Stimulated activated CD4-positive, alpha-beta T cell treated with anti-CD3 and anti-CD28 coated beads, TNF-alpha, amount 100 ng/mL, for 1 hour (primary cell): ENCODE measurements at regions not wholly inside any gene's neighbourhood (a gene's known extent, or its start where the extent isn't known, plus 50 kb on each side); places are given as distances from the start of the nearest gene placed in this dataset.
"Not testable (repeated sequence)": the region's sequence is repeated elsewhere in the genome, so short reads cannot be mapped to it uniquely, and the experiment has no call there.

Experiments used
- DNase-seq, 3 donors: peaks; one replicate each; pipeline ENCODE4 v3.0.0-alpha.2; 2020; ENCODE audit warnings: low read depth in 3 of 3, low spot score in 1 of 3

DNA sequence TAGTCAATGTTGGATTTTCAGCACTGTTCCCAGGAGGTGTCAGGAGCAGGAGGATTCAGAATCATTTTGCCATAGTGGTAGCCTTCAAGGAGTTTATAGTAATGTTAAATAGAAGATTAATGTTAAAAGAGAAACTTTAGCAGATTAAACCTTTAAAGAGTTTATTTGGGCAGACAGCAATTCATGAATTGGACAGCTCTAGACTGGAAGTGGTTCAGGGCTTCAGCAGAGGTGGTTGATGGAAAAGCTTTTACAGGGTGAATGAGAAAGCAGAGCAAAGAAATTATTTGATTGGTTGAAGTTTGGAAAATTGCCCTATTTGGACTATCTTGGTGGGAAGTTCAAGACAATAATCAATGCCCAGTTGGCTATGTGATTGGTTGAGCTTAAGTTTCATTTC lies 416.6 kb upstream of the TBL1XR1 start:
- DNase-seq: no peak

DNA sequence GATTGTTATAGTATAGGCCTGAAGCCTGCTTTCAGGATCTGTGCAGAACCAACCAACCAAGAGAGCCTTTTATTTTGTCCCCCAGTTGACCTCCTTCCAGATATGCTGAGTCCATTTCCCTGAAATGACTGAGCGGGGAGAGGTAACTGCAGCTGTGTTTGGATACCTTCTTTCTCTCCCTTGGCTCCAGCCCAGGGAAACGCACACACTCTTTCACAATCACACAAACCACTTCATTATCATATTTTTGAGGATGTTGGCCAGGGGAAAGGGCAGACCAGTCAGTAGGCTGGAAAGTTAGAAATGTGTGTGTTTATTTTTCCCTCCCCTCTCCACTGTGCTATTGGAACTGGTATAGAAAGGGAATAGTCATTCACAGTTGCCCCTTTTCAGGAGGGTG lies 417.7 kb upstream of the TBL1XR1 start:
- no peak for DNase-seq

DNA sequence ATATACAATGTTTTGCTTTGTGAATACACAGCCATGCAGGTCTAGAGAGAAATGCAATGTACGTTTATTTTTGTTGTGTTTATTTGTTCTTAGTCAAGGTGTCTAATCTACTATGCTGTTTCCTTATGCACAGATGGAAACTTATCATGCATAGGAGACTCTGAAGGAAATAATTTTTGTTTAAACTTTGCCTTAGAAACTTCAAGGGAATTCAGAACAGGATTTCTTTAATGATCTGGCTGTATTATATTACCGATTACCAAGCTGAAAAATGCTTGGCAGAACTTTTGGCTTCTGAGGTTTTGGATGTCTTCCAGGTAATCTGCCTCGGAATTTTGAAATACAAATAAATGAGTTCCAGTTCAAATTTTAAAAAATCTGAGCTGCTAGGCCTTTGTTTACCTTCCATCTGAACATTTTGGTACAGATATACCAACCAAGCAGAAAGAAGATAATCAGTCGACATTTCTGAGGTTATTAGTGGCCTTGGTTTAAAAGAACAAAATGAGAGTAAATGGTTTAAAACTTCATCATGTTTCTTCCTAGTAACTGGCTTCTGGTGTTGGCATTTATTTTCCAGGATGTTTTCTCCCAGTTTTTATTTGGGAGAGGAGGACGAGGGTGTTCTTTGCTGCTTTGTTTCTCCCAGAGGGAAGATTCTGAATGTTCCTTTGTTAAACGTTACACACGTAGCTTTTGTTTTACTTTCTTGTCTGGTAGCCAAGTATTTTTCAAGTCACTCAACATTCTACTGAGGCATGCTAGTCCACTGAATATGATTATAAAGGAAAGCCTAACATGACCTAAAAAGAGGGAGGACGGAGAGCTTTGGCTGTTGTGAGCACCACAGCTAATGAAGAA lies 421.8 kb upstream of the TBL1XR1 start:
- DNase-seq: no peak

DNA sequence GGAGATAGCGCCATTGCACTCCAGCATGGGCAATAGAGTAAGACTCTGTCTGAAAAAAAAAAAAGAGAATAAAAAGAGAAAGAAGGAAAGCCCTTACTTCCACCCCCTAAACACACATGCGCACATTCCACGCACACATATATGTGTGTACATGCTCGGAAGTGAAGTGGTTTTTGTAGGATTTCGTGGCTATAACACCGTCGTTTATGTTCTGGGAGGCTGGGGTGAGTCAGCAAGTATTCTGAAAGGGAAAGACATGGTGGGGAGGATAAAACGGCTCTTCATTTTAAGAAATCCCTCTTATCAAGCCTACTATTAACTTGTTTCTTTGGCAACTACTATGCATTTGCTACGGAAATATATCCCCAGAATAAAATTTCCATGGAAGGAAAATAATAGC lies 422.8 kb upstream of the TBL1XR1 start:
- no peak for DNase-seq

DNA sequence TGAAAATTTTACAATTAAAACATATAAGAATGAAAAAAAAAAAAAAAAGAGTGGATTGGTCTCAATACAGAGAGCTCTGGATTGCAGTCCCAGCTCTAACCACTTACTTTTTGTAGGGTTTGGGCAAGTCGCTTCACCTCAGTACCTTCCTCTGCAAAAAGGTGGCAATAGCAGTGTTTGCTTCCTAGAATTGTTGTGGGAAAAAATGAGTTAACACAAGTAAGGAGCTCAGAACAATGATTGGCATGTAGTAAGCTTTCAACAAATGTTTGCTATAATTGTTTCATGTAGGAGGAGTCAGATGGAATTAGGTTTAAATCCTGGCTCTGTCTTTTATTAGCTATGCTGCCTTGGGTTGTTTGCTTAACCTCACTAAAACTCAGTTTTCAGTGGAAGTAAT lies 425.2 kb upstream of the TBL1XR1 start:
- DNase-seq: no peak

DNA sequence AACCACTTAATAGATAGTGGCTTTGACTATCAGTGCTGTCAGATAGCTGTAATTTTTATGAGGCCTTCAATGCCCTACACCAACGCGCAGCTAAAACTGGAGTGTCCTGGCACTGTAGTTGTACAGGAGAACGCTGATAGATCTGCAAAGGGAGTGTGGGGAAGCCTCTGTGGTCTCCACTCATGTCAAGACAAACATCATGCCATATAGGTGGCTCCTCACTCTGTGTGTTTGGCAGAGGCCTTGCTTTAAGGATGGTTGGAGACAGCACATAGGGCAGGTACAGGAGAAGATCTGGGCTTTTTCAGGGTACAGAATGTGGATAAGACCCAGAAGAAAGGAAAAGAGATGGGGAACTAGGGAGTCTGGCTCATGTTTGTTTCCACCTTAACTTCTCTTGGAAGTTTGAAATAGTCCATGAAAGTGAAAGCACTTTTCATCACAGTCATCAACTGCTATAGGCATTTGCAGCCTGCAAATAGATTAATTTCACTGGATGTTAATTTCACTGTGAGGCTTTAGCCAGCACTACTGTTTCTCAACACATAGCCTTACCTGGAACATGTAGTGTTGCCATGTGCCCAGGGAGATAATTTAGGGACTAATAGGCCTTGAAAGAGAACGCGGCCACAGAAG lies 425.8 kb upstream of the TBL1XR1 start:
- DNase-seq: no peak

DNA sequence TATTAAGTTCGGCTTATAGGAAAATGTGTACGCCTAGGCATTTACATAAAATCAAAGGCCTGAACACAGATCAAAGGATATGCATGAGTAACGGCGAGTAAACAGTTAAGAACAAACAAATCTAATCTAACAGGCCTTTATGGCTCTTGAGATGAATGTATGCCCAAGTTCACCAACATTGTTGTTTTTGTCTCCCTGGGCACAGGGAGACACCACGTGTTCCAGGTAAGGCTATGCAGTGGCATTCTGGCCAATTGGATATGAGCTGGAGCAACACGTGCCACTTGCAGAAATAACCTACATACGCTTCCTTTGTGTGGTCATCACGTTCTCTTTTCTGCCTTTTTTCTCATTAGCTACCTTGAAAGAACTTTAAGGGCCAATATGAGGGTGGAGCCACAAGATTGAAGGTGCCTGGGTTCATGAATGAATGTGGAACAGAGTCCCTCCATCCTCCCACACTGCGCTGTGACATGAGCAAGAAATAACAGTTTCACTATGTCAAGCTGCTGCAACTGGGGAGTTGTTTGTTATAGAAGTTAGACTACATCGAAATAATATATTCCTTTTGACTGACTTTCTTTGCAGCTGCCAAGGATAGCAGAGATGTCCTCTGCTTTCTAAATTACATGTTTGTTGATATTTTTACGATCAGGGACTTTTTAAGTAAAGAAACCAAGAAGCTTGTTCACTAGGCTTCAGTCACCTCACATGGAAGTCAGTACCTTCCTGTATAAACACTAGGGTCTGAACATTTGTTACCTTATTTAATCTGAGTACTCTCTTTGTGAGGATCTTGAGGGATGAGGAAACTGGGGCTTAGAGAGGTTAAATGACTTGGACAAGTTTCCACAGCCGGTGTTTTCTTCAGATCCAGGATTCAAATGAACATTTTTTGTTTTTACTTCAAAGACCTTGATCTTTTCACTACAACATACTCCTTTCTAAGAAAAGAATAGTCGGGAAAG lies 427.5 kb upstream of the TBL1XR1 start:
- no peak for DNase-seq

DNA sequence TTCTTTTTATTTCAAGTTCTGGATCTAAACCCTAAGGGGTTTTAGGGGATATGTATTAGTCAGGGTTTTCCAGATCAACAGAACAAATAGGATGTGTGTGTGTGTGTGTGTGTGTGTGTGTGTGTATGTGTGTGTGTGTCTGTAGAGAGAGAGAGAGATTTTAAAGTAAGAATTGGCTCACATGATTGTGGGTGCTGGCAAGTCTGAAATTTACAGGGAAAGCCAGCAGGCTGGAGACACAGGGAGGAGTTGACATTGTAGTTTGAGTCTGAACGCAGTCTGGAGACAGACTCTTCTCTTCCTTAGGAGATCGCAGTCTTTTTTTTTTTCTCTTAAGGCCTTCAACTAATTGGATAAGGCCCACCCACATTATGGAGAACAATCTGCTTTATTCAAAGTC lies 428.8 kb upstream of the TBL1XR1 start:
- DNase-seq: no peak

DNA sequence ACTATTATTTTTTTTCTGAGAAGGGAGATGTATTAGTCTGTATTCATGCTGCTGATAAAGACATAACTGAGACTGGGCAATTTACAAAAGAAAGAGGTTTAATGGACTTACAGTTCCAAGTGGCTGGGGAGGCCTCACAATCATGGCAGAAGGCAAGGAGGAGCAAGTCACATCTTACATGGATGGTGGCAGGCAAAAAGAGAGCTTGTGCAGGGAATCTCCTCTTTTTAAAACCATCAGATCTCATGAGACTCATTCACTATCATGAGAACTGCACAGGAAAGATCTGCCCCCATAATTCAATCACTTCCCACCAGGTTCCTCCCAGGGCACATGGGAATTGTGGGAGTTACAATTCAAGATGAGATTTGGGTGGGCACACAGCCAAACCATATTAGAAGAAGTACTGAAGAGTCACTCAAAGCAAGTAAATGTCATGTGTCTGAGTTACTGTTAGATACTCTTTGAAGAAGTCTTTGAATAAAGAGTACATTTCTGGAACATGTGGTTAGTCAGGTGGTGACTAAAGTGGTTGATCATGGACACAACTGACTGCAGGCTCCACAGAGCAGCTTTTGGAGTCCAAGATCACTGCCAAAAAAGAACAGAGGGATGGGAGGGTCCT lies 430.9 kb upstream of the TBL1XR1 start:
- DNase-seq: not testable (repeated sequence)

DNA sequence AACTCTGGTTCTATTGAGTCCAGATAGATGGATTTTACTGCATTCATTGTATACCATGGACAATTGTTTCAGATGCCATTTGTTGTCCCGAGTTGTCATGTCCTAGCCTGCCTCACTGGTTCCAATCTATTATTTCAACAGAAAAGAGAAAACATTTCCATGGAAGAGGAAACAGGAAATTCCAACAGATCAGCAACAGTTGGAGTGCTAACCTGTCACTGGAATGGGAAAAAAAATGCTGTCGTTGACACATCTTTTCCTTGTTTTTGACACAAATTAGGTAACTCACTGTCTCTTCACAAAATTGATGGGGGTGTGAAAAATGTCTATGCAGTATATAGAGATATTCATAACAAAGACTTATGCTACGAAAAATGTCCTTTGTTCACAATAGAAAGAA lies 432.0 kb upstream of the TBL1XR1 start:
- DNase-seq: no peak

DNA sequence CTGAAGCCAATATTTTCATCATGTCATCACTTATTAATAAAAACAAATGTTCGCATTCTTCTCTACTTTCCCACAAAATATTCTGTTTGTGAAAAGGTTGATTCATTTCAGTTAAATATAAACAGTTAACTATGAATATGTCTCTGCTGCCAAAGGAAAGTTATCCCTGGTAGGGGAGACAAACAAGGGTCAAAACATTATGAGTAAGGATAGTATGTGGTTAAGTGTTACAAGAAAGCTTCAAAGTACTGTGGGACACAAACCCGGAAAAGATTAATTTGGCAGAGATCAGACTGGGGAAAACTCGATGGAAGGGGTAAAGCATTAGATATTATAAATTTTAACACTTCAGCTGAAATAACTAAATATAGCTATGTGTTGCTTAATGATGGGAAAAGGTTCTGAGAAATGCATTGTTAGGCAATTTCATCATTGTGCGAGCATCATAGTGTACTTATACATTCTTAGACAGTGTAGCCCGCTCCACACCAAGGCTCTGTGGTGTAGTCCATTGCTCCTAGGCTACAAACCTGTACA lies 436.5 kb upstream of the TBL1XR1 start:
- no peak for DNase-seq

DNA sequence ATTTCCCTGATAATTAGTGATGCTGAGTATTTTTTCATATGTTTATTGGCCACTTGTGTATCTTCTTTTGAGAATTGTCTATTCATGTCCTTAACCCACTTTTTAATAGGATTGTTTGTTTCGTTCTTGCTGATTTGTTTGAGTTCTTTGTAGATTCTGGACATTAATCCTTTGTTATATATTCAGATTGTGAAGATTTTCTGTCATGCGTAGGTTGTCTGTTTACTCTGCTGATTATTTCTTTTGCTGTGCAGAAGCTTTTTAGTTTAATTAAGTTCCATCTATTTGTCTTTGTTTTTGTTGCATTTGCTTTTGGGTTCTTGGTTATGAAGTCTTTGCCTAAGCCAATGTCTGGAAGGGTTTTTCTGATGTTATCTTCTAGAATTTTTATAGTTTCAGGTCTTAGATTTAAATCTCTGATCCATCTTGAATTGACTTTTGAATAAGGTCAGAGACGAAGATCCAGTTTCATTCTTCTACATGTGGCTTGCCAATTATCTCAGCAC lies 438.4 kb upstream of the TBL1XR1 start:
- not testable (repeated sequence) for DNase-seq

DNA sequence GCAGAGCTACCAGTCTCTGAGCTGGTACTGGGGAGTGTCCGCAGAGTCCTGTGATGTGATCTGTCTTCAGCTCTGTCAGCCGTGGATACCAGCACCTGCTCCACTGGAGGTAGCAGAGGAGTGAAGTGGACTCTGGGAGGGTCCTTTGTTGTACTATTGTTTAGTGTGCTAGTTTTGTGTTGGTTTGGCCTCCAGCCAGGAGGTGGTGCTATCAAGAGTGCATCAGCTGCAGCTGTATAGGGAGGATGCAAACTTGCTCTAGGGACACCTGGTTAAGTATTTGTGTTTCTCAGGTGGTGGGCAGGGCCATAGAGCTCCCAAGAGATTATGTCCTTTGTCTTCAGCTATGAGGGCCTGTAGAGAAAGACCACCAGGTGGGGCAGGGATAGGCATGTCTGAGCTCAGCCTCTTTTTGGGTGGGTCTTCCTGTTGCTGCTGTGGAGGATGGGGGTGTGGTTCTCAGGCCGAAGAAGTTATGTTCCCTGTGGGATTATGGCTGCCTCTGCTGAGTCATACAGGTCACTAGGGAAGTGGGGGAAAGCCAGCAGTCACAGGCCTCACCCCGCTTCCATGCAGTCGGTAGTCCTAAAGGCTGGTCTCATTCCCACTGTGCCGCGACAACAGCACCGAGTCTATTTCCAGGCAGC lies 443.2 kb upstream of the TBL1XR1 start:
- DNase-seq: no peak

DNA sequence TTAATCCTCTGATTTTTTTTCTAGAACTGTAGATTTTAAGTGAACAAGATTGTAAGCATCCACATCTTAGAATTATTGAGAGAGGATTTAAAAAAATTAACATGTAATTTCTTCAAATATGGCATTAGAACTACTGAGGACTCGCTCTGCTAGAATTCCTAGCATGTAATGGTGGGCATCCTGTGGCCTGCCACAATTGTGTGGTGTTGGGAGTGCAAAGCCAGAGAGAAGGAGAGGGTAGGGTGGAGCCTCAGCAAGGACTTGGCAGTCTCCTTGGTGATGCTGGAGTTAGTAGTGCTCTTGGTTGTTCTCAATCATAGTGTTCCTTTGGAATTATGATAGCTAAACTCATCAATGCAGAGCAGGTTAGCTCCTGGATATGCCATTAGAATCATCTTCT lies 443.9 kb upstream of the TBL1XR1 start:
- DNase-seq: no peak

DNA sequence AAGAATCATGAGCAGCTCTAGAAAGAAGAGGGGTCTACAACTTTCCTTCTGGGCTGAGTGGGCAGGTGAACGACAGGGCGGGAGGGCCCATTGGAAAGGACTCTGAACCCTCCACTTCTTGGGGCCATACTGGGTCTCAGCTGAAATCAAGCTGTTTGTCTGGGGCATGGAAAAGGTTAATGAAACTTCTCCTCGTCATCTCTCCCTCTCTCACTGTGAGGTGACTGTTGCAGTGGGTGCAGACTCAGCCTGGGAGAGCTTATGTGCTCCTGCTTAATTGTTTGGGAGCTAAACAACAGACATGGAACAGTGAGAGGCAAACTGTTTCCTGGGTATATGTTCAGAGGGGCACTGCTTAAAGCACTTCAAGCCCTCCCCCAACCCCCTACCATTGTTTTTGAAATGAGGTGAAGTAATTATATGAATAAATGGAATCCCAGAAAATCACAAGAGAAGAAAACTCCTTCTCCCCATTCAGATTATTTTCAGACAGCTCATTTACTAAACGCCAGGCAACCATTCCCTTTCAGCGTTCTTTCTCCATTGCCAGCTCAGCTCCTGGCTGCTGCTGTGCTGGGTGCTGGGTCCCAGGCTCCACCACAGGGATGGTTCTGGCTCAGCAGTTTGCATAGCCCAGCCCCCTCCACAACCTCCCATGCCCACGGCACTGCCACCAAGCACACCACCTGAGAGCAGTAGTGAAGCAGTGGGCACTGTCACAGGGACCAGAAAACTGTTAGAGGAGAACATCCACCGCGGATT lies 444.9 kb upstream of the TBL1XR1 start:
- no peak for DNase-seq

DNA sequence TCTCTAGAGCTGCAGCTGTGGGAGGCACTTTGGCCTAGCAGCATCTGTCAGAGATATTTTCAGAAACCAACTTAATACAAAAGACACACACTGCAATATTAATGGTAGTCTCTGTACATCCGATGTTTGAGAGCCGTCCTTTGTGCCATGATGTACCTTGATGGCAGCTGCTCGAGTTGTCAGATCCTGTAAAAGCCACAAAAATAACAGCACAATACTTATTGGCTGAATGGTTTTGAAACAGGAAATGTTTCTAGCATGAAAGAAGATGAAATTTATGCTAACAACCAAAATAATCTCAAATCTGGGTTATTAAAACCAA lies 445.5 kb upstream of the TBL1XR1 start:
- DNase-seq: no peak

DNA sequence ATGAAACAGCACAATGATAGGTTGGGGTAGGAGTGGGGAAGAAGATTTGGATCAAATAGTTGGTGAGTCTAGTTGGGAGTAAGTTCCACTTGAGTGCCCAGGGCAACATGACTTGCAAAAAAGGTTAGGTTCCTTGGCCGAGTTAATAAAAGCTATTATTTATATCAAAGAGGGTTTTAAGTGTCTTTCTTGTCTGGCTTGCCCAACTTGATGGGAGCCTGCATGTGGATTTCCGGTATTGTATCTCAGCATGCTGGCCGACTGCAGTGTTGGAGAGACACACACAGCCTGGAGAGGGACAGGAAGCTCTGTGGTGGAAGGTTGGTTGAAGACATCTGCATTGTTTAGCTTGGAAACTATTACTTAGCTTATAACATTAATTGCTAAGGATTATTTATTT lies 449.5 kb upstream of the TBL1XR1 start:
- no peak for DNase-seq

DNA sequence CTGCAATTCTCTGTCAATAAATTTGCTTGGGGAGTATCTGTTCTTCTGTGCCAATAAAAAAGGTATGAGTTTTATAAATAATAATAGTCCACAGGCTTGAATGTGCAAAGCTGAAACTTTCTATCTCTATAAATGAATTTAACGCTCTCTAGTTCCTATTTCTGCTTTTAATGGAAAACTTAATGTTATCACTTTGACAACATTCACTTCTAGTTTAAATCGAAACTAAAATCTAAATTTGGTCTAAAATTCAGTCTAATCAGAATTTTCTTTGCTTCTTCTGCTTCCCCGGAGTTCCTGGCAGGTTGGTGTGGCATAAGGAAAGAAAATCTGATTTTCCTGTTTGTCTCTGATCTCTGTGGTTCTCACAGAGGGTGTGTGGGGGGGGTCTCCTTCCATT lies 450.1 kb upstream of the TBL1XR1 start:
- DNase-seq: no peak

DNA sequence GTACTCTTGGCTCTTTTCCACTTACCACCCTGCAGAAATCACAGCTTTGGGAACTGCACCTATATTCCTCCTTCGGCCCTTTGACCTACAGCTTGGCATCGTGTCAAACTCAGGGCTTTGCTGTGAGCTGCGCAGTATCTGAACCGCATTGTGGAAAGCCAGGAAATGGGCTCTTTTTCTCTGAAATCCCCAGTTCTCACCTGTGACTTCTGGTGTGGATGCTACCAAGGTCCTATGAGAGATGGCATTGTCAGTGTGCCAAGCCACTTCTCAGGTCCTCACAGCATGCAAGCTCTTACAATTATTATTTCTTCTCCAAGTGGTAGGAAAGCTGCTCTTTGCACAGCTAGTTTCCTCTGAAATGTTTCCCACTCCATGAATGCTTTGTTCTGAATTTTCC lies 450.6 kb upstream of the TBL1XR1 start:
- DNase-seq: no peak
